ENCODE measurements at regions not wholly inside any gene's neighbourhood (a gene's known extent, or its start where the extent isn't known, plus 50 kb on each side); places are given as distances from the start of the nearest gene placed in this dataset.

DNA sequence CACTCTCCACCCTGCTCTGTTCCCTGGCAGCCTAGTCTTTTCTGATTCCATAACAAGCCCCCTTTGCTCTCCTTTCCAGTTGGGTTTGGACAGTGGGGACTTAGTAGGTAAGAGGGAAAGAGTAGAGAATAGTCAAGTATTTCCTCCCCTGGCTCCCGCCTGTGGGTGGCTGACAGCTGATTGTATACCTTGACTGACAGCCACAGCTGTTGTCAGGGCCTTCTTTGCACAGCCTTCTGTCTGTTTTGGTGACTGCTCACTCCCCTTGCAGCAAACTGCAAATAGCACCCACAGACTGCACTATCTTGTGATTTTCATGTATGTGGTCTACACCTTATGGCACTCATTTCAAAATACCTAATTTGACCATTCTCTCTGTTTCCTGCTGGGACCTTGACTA lies 486.3 kb downstream of the ACTR3B start (continued):
- TF ChIP-seq ELF4 (CRISPR knock-in tag; IDR thresholded peaks at IDR 0.05; ENCODE audit: borderline replicate concordance): no peak

DNA sequence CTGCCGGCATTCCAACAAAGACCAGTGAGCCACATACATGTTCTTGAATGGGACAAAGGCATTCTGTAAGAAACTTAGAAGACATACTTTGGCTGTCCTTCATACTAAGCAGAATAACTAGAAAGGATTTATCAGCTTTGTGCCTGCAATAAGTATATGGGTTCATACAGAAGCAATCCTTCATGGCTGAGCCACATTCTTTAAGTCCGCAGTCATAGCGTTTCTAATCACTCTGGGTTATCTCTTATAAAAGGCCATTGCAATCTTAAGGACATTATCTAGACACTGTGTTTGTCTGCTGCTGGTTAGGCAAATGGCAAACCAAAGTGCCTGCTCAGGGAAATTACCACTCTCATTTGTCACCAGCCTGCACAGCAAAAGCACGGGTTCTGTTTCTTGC lies 488.4 kb downstream of the ACTR3B start:
- POLR2A ChIA-PET: no interaction called here
- Histone ChIP-seq H3K27me3 (ENCODE audit: control insufficient read depth in 1 of 2, insufficient read depth in 2 of 2, low read length in 2 of 2) (no peaks in the 10 kb centered on the region), H3K79me2 (ENCODE audit: insufficient read depth, low read length) (no peaks in the 10 kb centered on the region), H3K4me3 (replicated peaks in 1 of 3; ENCODE audit: insufficient read depth in 1 of 3, low read depth in 2 of 3, low read length in 3 of 3) (no peak overlapping the region), H2AFZ (ENCODE audit: low read length) (no peak overlapping the region), H3K4me1 (ENCODE audit: insufficient read depth, low read length) (no peaks in the 10 kb centered on the region), H4K20me1 (ENCODE audit: insufficient read depth, low read length) (no peaks in the 10 kb centered on the region), H3K27ac (ENCODE audit: extremely low read length, insufficient read depth, low read length) (no peak overlapping the region), H3K36me3 (replicated peaks in 1 of 2; ENCODE audit: control insufficient read depth in 1 of 2, insufficient read depth in 2 of 2, low read length in 2 of 2) (no peaks in the 10 kb centered on the region), H3K4me2 (ENCODE audit: low read depth, low read length) (no peak overlapping the region), H3K9me3 (ENCODE audit: low read length) (no peaks in the 10 kb centered on the region), H3K9ac (ENCODE audit: insufficient read depth, low read depth, low read length) (no peak overlapping the region)
- in situ Hi-C loops (cut with HindIII; ENCODE audit: extremely low pct_ligation_motif_present, low pct_unique_long_range_greater_than_20kb): no loop called here
- no TSS peak for BruUV-seq (replicated peaks)
- DNase-seq (ENCODE audit: low spot score) (no peak), FAIRE-seq (no peak), ATAC-seq (no peak)
- intact Hi-C loops (cut with micrococcal nuclease; ENCODE audit: unreplicated experiment): no loop called here
- CTCF ChIA-PET (ENCODE audit: low intra/inter-chr PET ratio, low total read pairs): no interaction called here
- WGBS (ENCODE audit: low lambda C conversion rate): 45% methylated on average over 4 of the region's 4 CpGs
- TF ChIP-seq, protein P1, sequence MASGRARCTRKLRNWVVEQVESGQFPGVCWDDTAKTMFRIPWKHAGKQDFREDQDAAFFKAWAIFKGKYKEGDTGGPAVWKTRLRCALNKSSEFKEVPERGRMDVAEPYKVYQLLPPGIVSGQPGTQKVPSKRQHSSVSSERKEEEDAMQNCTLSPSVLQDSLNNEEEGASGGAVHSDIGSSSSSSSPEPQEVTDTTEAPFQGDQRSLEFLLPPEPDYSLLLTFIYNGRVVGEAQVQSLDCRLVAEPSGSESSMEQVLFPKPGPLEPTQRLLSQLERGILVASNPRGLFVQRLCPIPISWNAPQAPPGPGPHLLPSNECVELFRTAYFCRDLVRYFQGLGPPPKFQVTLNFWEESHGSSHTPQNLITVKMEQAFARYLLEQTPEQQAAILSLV (CRISPR knock-in tag; IDR thresholded peaks at IDR 0.05; ENCODE audit: borderline replicate concordance): no peak
- TF ChIP-seq ZSCAN12 (CRISPR knock-in tag; IDR thresholded peaks at IDR 0.05): no peak
- TF ChIP-seq ZNF251 (CRISPR knock-in tag; IDR thresholded peaks at IDR 0.05): no peak
- no peak for TF ChIP-seq ZNF333 (CRISPR knock-in tag; IDR thresholded peaks at IDR 0.05; ENCODE audit: borderline replicate concordance)
- TF ChIP-seq, protein P2, sequence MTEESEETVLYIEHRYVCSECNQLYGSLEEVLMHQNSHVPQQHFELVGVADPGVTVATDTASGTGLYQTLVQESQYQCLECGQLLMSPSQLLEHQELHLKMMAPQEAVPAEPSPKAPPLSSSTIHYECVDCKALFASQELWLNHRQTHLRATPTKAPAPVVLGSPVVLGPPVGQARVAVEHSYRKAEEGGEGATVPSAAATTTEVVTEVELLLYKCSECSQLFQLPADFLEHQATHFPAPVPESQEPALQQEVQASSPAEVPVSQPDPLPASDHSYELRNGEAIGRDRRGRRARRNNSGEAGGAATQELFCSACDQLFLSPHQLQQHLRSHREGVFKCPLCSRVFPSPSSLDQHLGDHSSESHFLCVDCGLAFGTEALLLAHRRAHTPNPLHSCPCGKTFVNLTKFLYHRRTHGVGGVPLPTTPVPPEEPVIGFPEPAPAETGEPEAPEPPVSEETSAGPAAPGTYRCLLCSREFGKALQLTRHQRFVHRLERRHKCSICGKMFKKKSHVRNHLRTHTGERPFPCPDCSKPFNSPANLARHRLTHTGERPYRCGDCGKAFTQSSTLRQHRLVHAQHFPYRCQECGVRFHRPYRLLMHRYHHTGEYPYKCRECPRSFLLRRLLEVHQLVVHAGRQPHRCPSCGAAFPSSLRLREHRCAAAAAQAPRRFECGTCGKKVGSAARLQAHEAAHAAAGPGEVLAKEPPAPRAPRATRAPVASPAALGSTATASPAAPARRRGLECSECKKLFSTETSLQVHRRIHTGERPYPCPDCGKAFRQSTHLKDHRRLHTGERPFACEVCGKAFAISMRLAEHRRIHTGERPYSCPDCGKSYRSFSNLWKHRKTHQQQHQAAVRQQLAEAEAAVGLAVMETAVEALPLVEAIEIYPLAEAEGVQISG (CRISPR knock-in tag; IDR thresholded peaks at IDR 0.05): no peak
- TF ChIP-seq ZNF256 (CRISPR knock-in tag; conservative IDR thresholded peaks at IDR 0.05): no peak
- TF ChIP-seq ZNF556 (CRISPR knock-in tag; IDR thresholded peaks at IDR 0.05; ENCODE audit: borderline replicate concordance): no peak
- no peak for TF ChIP-seq ZNF326 (CRISPR knock-in tag; IDR thresholded peaks at IDR 0.05; ENCODE audit: borderline replicate concordance)
- no peak for TF ChIP-seq TEAD3 (CRISPR knock-in tag; optimal IDR thresholded peaks at IDR 0.05; ENCODE audit: borderline replicate concordance)
- TF ChIP-seq SMYD3 (CRISPR knock-in tag; IDR thresholded peaks at IDR 0.05): no peak
- TF ChIP-seq, protein P3, sequence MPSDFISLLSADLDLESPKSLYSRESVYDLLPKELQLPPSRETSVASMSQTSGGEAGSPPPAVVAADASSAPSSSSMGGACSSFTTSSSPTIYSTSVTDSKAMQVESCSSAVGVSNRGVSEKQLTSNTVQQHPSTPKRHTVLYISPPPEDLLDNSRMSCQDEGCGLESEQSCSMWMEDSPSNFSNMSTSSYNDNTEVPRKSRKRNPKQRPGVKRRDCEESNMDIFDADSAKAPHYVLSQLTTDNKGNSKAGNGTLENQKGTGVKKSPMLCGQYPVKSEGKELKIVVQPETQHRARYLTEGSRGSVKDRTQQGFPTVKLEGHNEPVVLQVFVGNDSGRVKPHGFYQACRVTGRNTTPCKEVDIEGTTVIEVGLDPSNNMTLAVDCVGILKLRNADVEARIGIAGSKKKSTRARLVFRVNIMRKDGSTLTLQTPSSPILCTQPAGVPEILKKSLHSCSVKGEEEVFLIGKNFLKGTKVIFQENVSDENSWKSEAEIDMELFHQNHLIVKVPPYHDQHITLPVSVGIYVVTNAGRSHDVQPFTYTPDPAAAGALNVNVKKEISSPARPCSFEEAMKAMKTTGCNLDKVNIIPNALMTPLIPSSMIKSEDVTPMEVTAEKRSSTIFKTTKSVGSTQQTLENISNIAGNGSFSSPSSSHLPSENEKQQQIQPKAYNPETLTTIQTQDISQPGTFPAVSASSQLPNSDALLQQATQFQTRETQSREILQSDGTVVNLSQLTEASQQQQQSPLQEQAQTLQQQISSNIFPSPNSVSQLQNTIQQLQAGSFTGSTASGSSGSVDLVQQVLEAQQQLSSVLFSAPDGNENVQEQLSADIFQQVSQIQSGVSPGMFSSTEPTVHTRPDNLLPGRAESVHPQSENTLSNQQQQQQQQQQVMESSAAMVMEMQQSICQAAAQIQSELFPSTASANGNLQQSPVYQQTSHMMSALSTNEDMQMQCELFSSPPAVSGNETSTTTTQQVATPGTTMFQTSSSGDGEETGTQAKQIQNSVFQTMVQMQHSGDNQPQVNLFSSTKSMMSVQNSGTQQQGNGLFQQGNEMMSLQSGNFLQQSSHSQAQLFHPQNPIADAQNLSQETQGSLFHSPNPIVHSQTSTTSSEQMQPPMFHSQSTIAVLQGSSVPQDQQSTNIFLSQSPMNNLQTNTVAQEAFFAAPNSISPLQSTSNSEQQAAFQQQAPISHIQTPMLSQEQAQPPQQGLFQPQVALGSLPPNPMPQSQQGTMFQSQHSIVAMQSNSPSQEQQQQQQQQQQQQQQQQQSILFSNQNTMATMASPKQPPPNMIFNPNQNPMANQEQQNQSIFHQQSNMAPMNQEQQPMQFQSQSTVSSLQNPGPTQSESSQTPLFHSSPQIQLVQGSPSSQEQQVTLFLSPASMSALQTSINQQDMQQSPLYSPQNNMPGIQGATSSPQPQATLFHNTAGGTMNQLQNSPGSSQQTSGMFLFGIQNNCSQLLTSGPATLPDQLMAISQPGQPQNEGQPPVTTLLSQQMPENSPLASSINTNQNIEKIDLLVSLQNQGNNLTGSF (CRISPR knock-in tag; IDR thresholded peaks at IDR 0.05): no peak
